Panc1 (cell line): ENCODE measurements at regions not wholly inside any gene's neighbourhood (a gene's known extent, or its start where the extent isn't known, plus 50 kb on each side); places are given as distances from the start of the nearest gene placed in this dataset.

Experiments used
- ATAC-seq: fragments of 200-7000 bp; cut with Tn5 transposase; 2 replicates; pipeline ENCODE4 v1.9.1; 2020; ENCODE audit warnings: mild to moderate bottlenecking, moderate library complexity
- BruUV-seq: library from RNA; stranded (reverse); fragments of 400-500 nt; replicated peaks from 2 replicates; lab custom pipeline; 2021; lab: Mats Ljungman, UMichigan
- CTCF ChIA-PET: fragments of 300-600 bp; sonication (Branson Sonifier 250); formaldehyde crosslinking; loops from one replicate; lab custom pipeline; 2022; ENCODE audit warnings: antibody characterized with exemption; lab: Charles Lee
- POLR2A ChIA-PET: fragments of 300-600 bp; sonication (Branson Sonifier 250); formaldehyde crosslinking; loops from one replicate; lab custom pipeline; 2022; ENCODE audit warnings: antibody characterized with exemption; lab: Charles Lee
- DNase-seq: peaks from one replicate; pipeline ENCODE4 v3.0.0-alpha.2; 2010; ENCODE audit warnings: low read depth, low spot score
- H3K27ac ChIP-seq: 2 replicates; pipeline ENCODE4 v1.5.1; 2011; ENCODE audit warnings: mild to moderate bottlenecking, low read length, inconsistent platforms
- H3K27me3 ChIP-seq: fragments of 200-500 bp; sonication (Bioruptor generic); 2 replicates; pipeline ENCODE4 v1.6.0; 2014; ENCODE audit warnings: low read length, inconsistent platforms; ENCODE audit not compliant: control insufficient read depth, insufficient read depth
- H3K36me3 ChIP-seq: fragments of 200-500 bp; sonication (Bioruptor generic); 2 replicates; pipeline ENCODE4 v1.5.1; 2014; ENCODE audit warnings: inconsistent platforms, mild to moderate bottlenecking, low read length, moderate library complexity; ENCODE audit not compliant: control insufficient read depth, insufficient read depth
- H3K4me1 ChIP-seq: 2 replicates; pipeline ENCODE4 v1.5.1; 2011; ENCODE audit warnings: inconsistent platforms, mild to moderate bottlenecking, low read length, moderate library complexity; ENCODE audit not compliant: control insufficient read depth, insufficient read depth
- H3K4me3 ChIP-seq, 2 experiments: 2 replicates each; pipeline ENCODE4 v1.5.1; 2011 to 2012; ENCODE audit warnings: low read depth in 2 of 2, low read length in 2 of 2, mild to moderate bottlenecking in 2 of 2, inconsistent platforms in 1 of 2, moderate library complexity in 1 of 2
- H3K9me3 ChIP-seq: fragments of 200-500 bp; sonication (Bioruptor generic); 2 replicates; pipeline ENCODE4 v1.5.1; 2014; ENCODE audit warnings: low read depth, mild to moderate bottlenecking, inconsistent platforms, low read length, moderate library complexity; ENCODE audit not compliant: control insufficient read depth, insufficient read depth
- CTCF ChIP-seq: fragments of 450-650 bp; IDR thresholded peaks from 2 replicates; pipeline ENCODE4 v1.5.1; 2017; ENCODE audit warnings: mild to moderate bottlenecking
- POLR2AphosphoS5 ChIP-seq: IDR thresholded peaks from 2 replicates; pipeline ENCODE4 v1.6.1; 2012; ENCODE audit warnings: mild to moderate bottlenecking, low read depth, low read length, moderate library complexity
- SIN3A ChIP-seq: IDR thresholded peaks from 2 replicates; pipeline ENCODE4 v1.6.1; 2012; ENCODE audit warnings: low read depth, mild to moderate bottlenecking, low read length, moderate library complexity, borderline replicate concordance; ENCODE audit not compliant: insufficient read depth
- TCF7L2 ChIP-seq: IDR thresholded peaks from 2 replicates; pipeline ENCODE4 v1.6.1; 2011; ENCODE audit warnings: mild to moderate bottlenecking, low read depth, low read length, inconsistent platforms
- in situ Hi-C: cut with HindIII; loops from 2 replicates; pipeline ENCODE4 v1.10.0; 2016; ENCODE audit warnings: low sequenced_read_pairs, low pct_unique_long_range_greater_than_20kb
- intact Hi-C: fragments of 100-400 bp; cut with micrococcal nuclease; formaldehyde crosslinking; loops from one replicate; pipeline ENCODE4 v1.10.0; 2022; ENCODE audit not compliant: unreplicated experiment
- TF ChIP-seq, protein P1 (sequence below), 2 experiments: IDR thresholded peaks; 2 replicates each; pipeline ENCODE4 v1.6.1; 2011 to 2012; ENCODE audit warnings: low read depth in 2 of 2, control low read depth in 1 of 2, low read length in 1 of 2, mild to moderate bottlenecking in 1 of 2, moderate library complexity in 1 of 2; ENCODE audit not compliant: insufficient read depth in 1 of 2

- Histone ChIP-seq H3K4me3 (no peak overlapping the region), H3K36me3 (no peaks in the 10 kb centered on the region), H3K9me3 (no peaks in the 10 kb centered on the region), H3K4me1 (no peaks in the 10 kb centered on the region), H3K27ac (no peak overlapping the region), H3K27me3 (no peaks in the 10 kb centered on the region)
- no TSS peak for BruUV-seq
- no peak for DNase-seq
- ChIA-PET CTCF (no interaction called here), POLR2A (no interaction called here)
- in situ Hi-C loops: no loop called here
- TF ChIP-seq SIN3A (no peak), TCF7L2 (no peak), CTCF (no peak)
- intact Hi-C loops: no loop called here
- no peak for ATAC-seq
These were observed 361.9 kb upstream of the CFAP20DC start for GRCh38 chr3:59411694-59412093.

DNA sequence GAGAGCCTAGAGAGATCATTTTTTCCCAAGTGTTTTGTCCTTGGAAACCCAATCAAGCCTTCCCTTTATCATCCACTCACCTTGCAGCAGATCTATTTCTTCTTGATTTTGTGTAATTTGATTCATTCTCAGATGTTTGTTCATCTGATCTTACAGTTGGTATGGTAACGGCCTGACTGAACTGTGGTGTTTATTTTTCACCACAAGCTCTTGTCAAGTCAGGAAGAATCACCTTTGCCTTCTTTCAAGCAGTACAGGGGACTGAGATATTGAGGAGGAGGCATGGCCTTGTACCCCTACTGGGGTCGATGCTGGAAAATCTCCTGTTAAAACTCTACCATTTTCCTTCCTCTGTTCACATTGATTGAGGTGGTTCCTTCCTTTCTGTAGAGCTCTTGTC lies 361.4 kb upstream of the CFAP20DC start:
- ChIA-PET CTCF (no interaction called here), POLR2A (no interaction called here)
- Histone ChIP-seq H3K4me1 (no peaks in the 10 kb centered on the region), H3K9me3 (no peaks in the 10 kb centered on the region), H3K4me3 (no peak overlapping the region), H3K27me3 (no peaks in the 10 kb centered on the region), H3K36me3 (no peaks in the 10 kb centered on the region), H3K27ac (no peak overlapping the region)
- DNase-seq: no peak
- intact Hi-C loops (no loop called here), in situ Hi-C loops (no loop called here)
- BruUV-seq: no TSS peak
- no peak for TF ChIP-seq TCF7L2
- no peak for TF ChIP-seq SIN3A
- TF ChIP-seq CTCF: no peak
- no peak for TF ChIP-seq POLR2AphosphoS5
- TF ChIP-seq, protein P1, sequence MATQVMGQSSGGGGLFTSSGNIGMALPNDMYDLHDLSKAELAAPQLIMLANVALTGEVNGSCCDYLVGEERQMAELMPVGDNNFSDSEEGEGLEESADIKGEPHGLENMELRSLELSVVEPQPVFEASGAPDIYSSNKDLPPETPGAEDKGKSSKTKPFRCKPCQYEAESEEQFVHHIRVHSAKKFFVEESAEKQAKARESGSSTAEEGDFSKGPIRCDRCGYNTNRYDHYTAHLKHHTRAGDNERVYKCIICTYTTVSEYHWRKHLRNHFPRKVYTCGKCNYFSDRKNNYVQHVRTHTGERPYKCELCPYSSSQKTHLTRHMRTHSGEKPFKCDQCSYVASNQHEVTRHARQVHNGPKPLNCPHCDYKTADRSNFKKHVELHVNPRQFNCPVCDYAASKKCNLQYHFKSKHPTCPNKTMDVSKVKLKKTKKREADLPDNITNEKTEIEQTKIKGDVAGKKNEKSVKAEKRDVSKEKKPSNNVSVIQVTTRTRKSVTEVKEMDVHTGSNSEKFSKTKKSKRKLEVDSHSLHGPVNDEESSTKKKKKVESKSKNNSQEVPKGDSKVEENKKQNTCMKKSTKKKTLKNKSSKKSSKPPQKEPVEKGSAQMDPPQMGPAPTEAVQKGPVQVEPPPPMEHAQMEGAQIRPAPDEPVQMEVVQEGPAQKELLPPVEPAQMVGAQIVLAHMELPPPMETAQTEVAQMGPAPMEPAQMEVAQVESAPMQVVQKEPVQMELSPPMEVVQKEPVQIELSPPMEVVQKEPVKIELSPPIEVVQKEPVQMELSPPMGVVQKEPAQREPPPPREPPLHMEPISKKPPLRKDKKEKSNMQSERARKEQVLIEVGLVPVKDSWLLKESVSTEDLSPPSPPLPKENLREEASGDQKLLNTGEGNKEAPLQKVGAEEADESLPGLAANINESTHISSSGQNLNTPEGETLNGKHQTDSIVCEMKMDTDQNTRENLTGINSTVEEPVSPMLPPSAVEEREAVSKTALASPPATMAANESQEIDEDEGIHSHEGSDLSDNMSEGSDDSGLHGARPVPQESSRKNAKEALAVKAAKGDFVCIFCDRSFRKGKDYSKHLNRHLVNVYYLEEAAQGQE (IDR thresholded peaks at IDR 0.05; ENCODE audit: insufficient read depth in 1 of 2, low read depth in 2 of 2, low read length in 1 of 2): no peak
- ATAC-seq: no peak
